ENCODE measurements at regions not wholly inside any gene's neighbourhood (a gene's known extent, or its start where the extent isn't known, plus 50 kb on each side); places are given as distances from the start of the nearest gene placed in this dataset.

GRCh38 chr2:11983870-11984269, 237.4 kb downstream of the LPIN1 start:
- BruUV-seq (replicated peaks): no TSS peak
- intact Hi-C loops (cut with micrococcal nuclease; ENCODE audit: unreplicated experiment) (no loop called here), in situ Hi-C loops (cut with HindIII; ENCODE audit: low pct_unique_long_range_greater_than_20kb, low sequenced_read_pairs) (no loop called here)
- ATAC-seq (0 out of 2 replicates have a peak, but pooled peaks have one; percentile 45), DNase-seq (ENCODE audit: low read depth, low spot score) (no peak)
- H3K4me1 ChIP-seq (ENCODE audit: control insufficient read depth, insufficient read depth, low read length): no peaks in the 10 kb centered on the region
- POLR2A ChIA-PET: no interaction called here
- no peak overlapping the region for H3K4me3 ChIP-seq (ENCODE audit: low read depth in 2 of 2, low read length in 2 of 2)
- no peaks in the 10 kb centered on the region for H3K9me3 ChIP-seq (ENCODE audit: control insufficient read depth, insufficient read depth, low read depth, low read length)
- CTCF ChIA-PET: no interaction called here
- H3K27me3 ChIP-seq (ENCODE audit: control insufficient read depth, insufficient read depth, low read length): no peaks in the 10 kb centered on the region
- H3K27ac ChIP-seq (ENCODE audit: low read length): no peak overlapping the region
- no peaks in the 10 kb centered on the region for H3K36me3 ChIP-seq (ENCODE audit: control insufficient read depth, insufficient read depth, low read length)
- no peak for TF ChIP-seq SIN3A (IDR thresholded peaks at IDR 0.05; ENCODE audit: borderline replicate concordance, insufficient read depth, low read depth, low read length)
- TF ChIP-seq TCF7L2 (IDR thresholded peaks at IDR 0.05; ENCODE audit: low read depth, low read length): no peak
- TF ChIP-seq REST (IDR thresholded peaks at IDR 0.05; ENCODE audit: insufficient read depth in 1 of 2, low read depth in 2 of 2, low read length in 1 of 2): no peak
- no peak for TF ChIP-seq CTCF (IDR thresholded peaks at IDR 0.05)
- TF ChIP-seq POLR2AphosphoS5 (IDR thresholded peaks at IDR 0.05; ENCODE audit: low read depth, low read length): no peak

GRCh38 chr2:11984316-11985158, 238.1 kb downstream of the LPIN1 start:
- ATAC-seq: no peak
- POLR2A ChIA-PET: no interaction called here
- in situ Hi-C loops (cut with HindIII; ENCODE audit: low pct_unique_long_range_greater_than_20kb, low sequenced_read_pairs) (no loop called here), intact Hi-C loops (cut with micrococcal nuclease; ENCODE audit: unreplicated experiment) (no loop called here)
- Histone ChIP-seq H3K4me3 (ENCODE audit: low read depth in 2 of 2, low read length in 2 of 2) (no peak overlapping the region), H3K36me3 (ENCODE audit: control insufficient read depth, insufficient read depth, low read length) (no peaks in the 10 kb centered on the region), H3K4me1 (ENCODE audit: control insufficient read depth, insufficient read depth, low read length) (no peaks in the 10 kb centered on the region), H3K9me3 (ENCODE audit: control insufficient read depth, insufficient read depth, low read depth, low read length) (no peaks in the 10 kb centered on the region), H3K27ac (ENCODE audit: low read length) (no peak overlapping the region), H3K27me3 (ENCODE audit: control insufficient read depth, insufficient read depth, low read length) (no peaks in the 10 kb centered on the region)
- BruUV-seq (replicated peaks): no TSS peak
- CTCF ChIA-PET: no interaction called here
- no peak for TF ChIP-seq TCF7L2 (IDR thresholded peaks at IDR 0.05; ENCODE audit: low read depth, low read length)
- TF ChIP-seq SIN3A (IDR thresholded peaks at IDR 0.05; ENCODE audit: borderline replicate concordance, insufficient read depth, low read depth, low read length): no peak
- no peak for TF ChIP-seq POLR2AphosphoS5 (IDR thresholded peaks at IDR 0.05; ENCODE audit: low read depth, low read length)
- no peak for TF ChIP-seq CTCF (IDR thresholded peaks at IDR 0.05)
- no peak for TF ChIP-seq REST (IDR thresholded peaks at IDR 0.05; ENCODE audit: insufficient read depth in 1 of 2, low read depth in 2 of 2, low read length in 1 of 2)
- no peak for DNase-seq (ENCODE audit: low read depth, low spot score)

Measured in Panc1 (cell line).